AG09309 (cell line): ENCODE measurements at regions not wholly inside any gene's neighbourhood (a gene's known extent, or its start where the extent isn't known, plus 50 kb on each side); places are given as distances from the start of the nearest gene placed in this dataset.
A peak's percentile ranks its signal among the peaks of the same experiment; 100 is the strongest.

ENCODE experiments used
- DNase-seq: peaks from one replicate; pipeline ENCODE4 v3.0.0-alpha.2; 2010; ENCODE audit warnings: low read depth
- H3K4me3 ChIP-seq: 2 replicates; pipeline ENCODE4 v1.5.1; 2011; ENCODE audit warnings: mild to moderate bottlenecking, low read depth, low read length, moderate library complexity; ENCODE audit not compliant: control insufficient read depth
- CTCF ChIP-seq: IDR thresholded peaks from 2 replicates; pipeline ENCODE4 v1.5.1; 2011; ENCODE audit warnings: mild to moderate bottlenecking, low read depth, low read length, inconsistent platforms; ENCODE audit not compliant: insufficient read depth, control insufficient read depth; ENCODE audit errors: missing control alignments

- TF ChIP-seq CTCF = no peak
Observed at GRCh38 chr6:112622036-112622435, 274.9 kb downstream of the RFPL4B start.

GRCh38 chr6:112626468-112627082 lies 279.4 kb downstream of the RFPL4B start:
- TF ChIP-seq CTCF = no peak
- peak; percentile 50 for DNase-seq
- H3K4me3 ChIP-seq = no peak overlapping the region

More at GRCh38 chr6:112622036-112622435, 274.9 kb downstream of the RFPL4B start:
- H3K4me3 ChIP-seq = no peak overlapping the region
- no peak for DNase-seq

GRCh38 chr6:112634376-112634775 lies 287.2 kb downstream of the RFPL4B start:
- DNase-seq = no peak
- no peak for TF ChIP-seq CTCF
- no peak overlapping the region for H3K4me3 ChIP-seq

- H3K4me3 ChIP-seq = no peak overlapping the region
- no peak for TF ChIP-seq CTCF
- peak; percentile 16 for DNase-seq
Observed at GRCh38 chr6:112636650-112637262, 289.6 kb downstream of the RFPL4B start.

- no peak overlapping the region for H3K4me3 ChIP-seq
- DNase-seq = peak; percentile 76
- TF ChIP-seq CTCF = no peak
Observed at GRCh38 chr6:112639391-112639831, 292.3 kb downstream of the RFPL4B start.

- H3K4me3 ChIP-seq = no peak overlapping the region
- peak; percentile 63 for DNase-seq
- no peak for TF ChIP-seq CTCF
Observed at GRCh38 chr6:112640891-112641290, 293.8 kb downstream of the RFPL4B start.
